ENCODE measurements at regions not wholly inside any gene's neighbourhood (a gene's known extent, or its start where the extent isn't known, plus 50 kb on each side); places are given as distances from the start of the nearest gene placed in this dataset.

GRCh38 chr21:32209580-32209979 is 69.3 kb downstream of the MIS18A start:
- Histone ChIP-seq H3K9me3 (replicated peaks) (peaks cover 11% of the 10 kb centered on the region), H3K4me1 (no peaks in the 10 kb centered on the region), H3K27me3 (ENCODE audit: low read depth) (no peaks in the 10 kb centered on the region), H3K4me3 (no peak overlapping the region), H3K27ac (replicated peaks) (no peak overlapping the region), H3K36me3 (no peaks in the 10 kb centered on the region)
- no peak for TF ChIP-seq CTCF (IDR thresholded peaks at IDR 0.05; ENCODE audit: borderline replicate concordance)
- no peak for DNase-seq
- intact Hi-C loops (cut with micrococcal nuclease): no loop called here

- no peak for DNase-seq
- no peaks in the 10 kb centered on the region for H3K27me3 ChIP-seq (ENCODE audit: low read depth)
- H3K9me3 ChIP-seq (replicated peaks): peaks cover 7% of the 10 kb centered on the region
- no peaks in the 10 kb centered on the region for H3K4me1 ChIP-seq
- H3K27ac ChIP-seq (replicated peaks): no peak overlapping the region
- no peak overlapping the region for H3K4me3 ChIP-seq
- intact Hi-C loops (cut with micrococcal nuclease): no loop called here
- H3K36me3 ChIP-seq: no peaks in the 10 kb centered on the region
- no peak for TF ChIP-seq CTCF (IDR thresholded peaks at IDR 0.05; ENCODE audit: borderline replicate concordance)
Observed at GRCh38 chr21:32207406-32207716, 71.5 kb downstream of the MIS18A start.

DNA sequence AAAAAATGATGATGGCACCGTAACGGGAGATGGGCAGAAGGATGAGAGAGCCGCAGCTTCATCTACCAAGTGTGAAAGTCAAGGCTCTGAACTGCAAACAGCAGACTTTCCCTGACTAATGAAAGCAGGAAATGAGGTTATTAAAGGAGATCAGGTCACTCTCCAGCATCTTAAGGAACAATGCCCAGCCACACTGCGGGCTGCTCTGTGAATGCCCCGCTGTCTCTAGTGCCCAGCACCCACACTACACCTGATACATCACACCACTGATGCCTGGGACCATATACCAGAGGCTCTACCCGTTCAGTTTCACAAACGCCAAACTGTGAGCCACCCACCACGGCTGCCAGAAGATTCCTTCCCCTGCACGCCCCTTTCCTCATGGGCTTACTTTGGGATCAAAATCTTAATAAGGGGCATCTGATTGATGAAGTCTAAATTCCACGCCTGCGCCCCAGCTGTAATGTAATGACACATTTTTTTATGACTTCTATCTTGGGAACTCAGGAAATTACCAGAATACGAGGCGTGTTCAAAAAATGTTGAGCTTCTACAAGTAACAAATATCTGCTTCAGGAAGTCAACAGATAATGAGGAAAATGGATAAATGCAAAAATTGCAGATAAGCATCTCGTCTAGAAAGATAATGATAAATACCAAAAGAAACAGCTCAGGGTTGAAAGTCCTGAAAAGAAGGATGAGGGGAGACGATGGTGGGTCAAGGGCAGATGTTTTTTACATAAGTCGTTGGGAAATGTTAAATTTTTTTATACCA is 72.0 kb downstream of the MIS18A start:
- intact Hi-C loops (cut with micrococcal nuclease): no loop called here
- no peaks in the 10 kb centered on the region for H3K4me1 ChIP-seq
- H3K27ac ChIP-seq (replicated peaks): no peak overlapping the region
- H3K4me3 ChIP-seq: no peak overlapping the region
- no peaks in the 10 kb centered on the region for H3K27me3 ChIP-seq (ENCODE audit: low read depth)
- H3K36me3 ChIP-seq: no peaks in the 10 kb centered on the region
- DNase-seq: no peak
- H3K9me3 ChIP-seq (replicated peaks): peaks cover 7% of the 10 kb centered on the region
- TF ChIP-seq CTCF (IDR thresholded peaks at IDR 0.05; ENCODE audit: borderline replicate concordance): no peak

DNA sequence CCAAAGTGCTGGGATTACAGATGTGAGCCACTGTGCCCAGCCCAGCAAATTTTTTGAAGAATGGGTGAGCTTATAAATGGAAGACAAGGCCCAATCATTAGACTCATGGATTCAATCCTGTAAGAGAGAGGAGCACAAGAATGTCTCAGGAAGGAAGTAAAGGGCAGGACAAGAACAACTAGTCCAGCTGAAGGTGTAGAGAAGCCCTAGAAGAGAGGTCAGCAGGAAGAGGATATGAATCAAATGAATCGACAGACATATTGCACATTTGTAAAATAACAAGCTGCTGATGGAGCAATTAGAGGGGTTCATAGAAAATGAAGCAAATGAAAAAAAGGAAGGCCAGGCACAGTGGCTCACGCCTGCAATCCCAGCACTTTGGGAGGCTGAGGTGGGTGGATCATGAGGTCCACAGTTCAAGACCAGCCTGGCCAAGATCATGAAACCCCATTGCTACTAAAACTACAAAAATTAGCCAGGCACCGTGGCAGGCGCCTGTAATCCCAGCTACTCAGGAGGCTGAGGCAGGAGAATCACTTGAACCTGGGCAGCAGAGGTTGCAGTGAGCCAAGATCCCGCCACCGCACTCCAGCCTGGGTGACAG is 74.9 kb downstream of the MIS18A start:
- no peaks in the 10 kb centered on the region for H3K27me3 ChIP-seq (ENCODE audit: low read depth)
- H3K4me1 ChIP-seq: no peaks in the 10 kb centered on the region
- H3K27ac ChIP-seq (replicated peaks): no peak overlapping the region
- DNase-seq: no peak
- TF ChIP-seq CTCF (IDR thresholded peaks at IDR 0.05; ENCODE audit: borderline replicate concordance): no peak
- peaks cover 7% of the 10 kb centered on the region for H3K9me3 ChIP-seq (replicated peaks)
- intact Hi-C loops (cut with micrococcal nuclease): no loop called here
- H3K4me3 ChIP-seq: no peak overlapping the region
- no peaks in the 10 kb centered on the region for H3K36me3 ChIP-seq

DNA sequence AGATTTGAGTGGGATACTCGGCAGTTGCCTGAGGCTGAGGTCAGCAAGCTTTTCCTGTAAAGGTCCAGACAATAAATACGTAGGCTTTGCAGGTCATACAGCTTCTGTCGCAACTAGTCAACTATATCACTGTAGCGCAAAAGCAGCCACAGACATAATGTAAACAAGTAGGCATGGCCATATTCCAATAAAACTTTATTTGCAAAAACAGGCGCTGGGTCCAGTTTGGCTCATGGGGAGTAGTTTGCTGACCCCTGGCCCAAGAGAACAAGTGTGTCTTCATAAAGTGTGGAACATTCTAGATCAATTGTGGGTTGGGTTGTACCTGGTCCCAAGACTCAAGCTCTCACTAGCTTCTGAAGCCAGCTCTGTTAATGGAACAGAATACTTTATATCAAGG is 78.8 kb downstream of the MIS18A start:
- TF ChIP-seq CTCF (IDR thresholded peaks at IDR 0.05; ENCODE audit: borderline replicate concordance): no peak
- Histone ChIP-seq H3K36me3 (no peaks in the 10 kb centered on the region), H3K27me3 (ENCODE audit: low read depth) (no peaks in the 10 kb centered on the region), H3K9me3 (replicated peaks) (peaks cover 7% of the 10 kb centered on the region), H3K4me3 (no peak overlapping the region), H3K27ac (replicated peaks) (no peak overlapping the region), H3K4me1 (no peaks in the 10 kb centered on the region)
- intact Hi-C loops (cut with micrococcal nuclease): no loop called here
- DNase-seq: no peak

All from left ventricle myocardium inferior (tissue), 1 donor.